Thymus (tissue), 11 donors: ENCODE measurements at regions not wholly inside any gene's neighbourhood (a gene's known extent, or its start where the extent isn't known, plus 50 kb on each side); places are given as distances from the start of the nearest gene placed in this dataset.

Source experiments
- DNase-seq, 9 donors: peaks; one replicate each; pipeline ENCODE4 v3.0.0-alpha.2; 2013; ENCODE audit warnings: low spot score in 9 of 9, low read depth in 6 of 9, missing footprints in 1 of 9
- H3K27ac ChIP-seq, 2 donors: one replicate each; pipeline ENCODE4 v1.5.1; 2013; ENCODE audit warnings: control low read depth in 1 of 2, low read depth in 1 of 2, low read length in 1 of 2, mild to moderate bottlenecking in 1 of 2, moderate library complexity in 1 of 2
- H3K27me3 ChIP-seq, 2 donors: one replicate each; pipeline ENCODE4 v1.5.1; 2013; ENCODE audit warnings: low read length in 1 of 2; ENCODE audit not compliant: control insufficient read depth in 2 of 2, insufficient read depth in 1 of 2
- H3K36me3 ChIP-seq, 2 donors: one replicate each; pipeline ENCODE4 v1.5.1; 2013; ENCODE audit warnings: low read length in 1 of 2, mild to moderate bottlenecking in 1 of 2, moderate library complexity in 1 of 2; ENCODE audit not compliant: control insufficient read depth in 2 of 2, insufficient read depth in 2 of 2
- H3K4me1 ChIP-seq, 2 donors: one replicate each; pipeline ENCODE4 v1.5.1; 2013; ENCODE audit warnings: low read length in 2 of 2; ENCODE audit not compliant: control insufficient read depth in 2 of 2, insufficient read depth in 2 of 2
- H3K4me3 ChIP-seq, 2 donors: one replicate each; pipeline ENCODE4 v1.5.1; 2013; ENCODE audit warnings: low read length in 2 of 2, control low read depth in 1 of 2, mild to moderate bottlenecking in 1 of 2
- H3K9me3 ChIP-seq, 2 donors: one replicate each; pipeline ENCODE4 v1.5.1; 2013; ENCODE audit warnings: low read length in 1 of 2, mild to moderate bottlenecking in 1 of 2; ENCODE audit not compliant: control insufficient read depth in 2 of 2, insufficient read depth in 1 of 2
- WGBS: extraction: QIAGEN DNeasy Blood & Tissue Kit; methylation state at CpG from one replicate; pipeline ENCODE4 v1.1.7; 2013; 5-methylcytosine and 5-hydroxymethylcytosine counted together
- donor health status: healthy.

DNA sequence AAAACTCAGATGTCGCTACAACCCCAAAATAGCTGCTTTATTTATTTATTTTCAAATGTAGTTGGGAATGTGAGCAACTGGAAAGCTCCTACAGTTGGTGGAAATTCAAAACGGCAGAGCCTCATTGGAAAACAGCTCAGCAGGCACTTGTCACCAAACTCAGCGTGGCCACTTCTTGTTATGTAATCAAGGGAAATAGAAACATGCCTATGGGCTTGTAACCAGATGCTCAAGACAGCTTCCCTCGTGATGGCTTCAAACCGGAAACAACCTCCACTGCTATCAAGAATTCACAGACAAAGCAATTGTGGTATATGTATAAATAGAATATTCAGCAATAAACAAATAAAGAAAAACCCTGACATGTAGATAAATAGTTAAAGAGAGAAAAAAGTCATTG, 627.8 kb upstream of the SLC10A2 start:
- Histone ChIP-seq H3K27me3 (no peaks in the 10 kb centered on the region), H3K36me3 (no peaks in the 10 kb centered on the region), H3K9me3 (no peaks in the 10 kb centered on the region), H3K27ac (no peak overlapping the region), H3K4me1 (no peaks in the 10 kb centered on the region), H3K4me3 (no peak overlapping the region)
- no peak for DNase-seq
- WGBS = 53% methylated on average over 5 of the region's 5 CpGs

DNA sequence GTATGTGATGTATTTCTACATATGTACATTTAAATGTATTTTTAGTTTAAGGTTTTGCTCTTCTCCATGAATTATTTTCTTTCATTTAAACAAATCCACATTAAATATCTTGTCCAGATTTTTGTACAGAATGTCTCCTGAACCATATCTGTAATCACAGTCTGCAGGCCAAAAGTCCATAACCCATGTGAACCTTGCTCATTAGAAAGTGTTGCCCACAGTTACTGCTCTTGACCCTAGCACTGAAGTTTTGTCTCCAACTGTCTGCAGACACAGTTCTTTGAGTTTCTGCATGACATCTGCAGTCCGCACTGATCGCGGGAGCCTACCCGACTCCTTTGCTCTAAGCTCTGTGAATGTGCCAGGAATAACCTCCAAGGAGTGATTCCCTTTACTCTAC, 626.2 kb upstream of the SLC10A2 start:
- Histone ChIP-seq H3K27ac (no peak overlapping the region), H3K27me3 (no peaks in the 10 kb centered on the region), H3K4me3 (no peak overlapping the region), H3K9me3 (no peaks in the 10 kb centered on the region), H3K36me3 (no peaks in the 10 kb centered on the region), H3K4me1 (no peaks in the 10 kb centered on the region)
- WGBS = 96% methylated on average over 4 of the region's 4 CpGs
- DNase-seq = no peak

DNA sequence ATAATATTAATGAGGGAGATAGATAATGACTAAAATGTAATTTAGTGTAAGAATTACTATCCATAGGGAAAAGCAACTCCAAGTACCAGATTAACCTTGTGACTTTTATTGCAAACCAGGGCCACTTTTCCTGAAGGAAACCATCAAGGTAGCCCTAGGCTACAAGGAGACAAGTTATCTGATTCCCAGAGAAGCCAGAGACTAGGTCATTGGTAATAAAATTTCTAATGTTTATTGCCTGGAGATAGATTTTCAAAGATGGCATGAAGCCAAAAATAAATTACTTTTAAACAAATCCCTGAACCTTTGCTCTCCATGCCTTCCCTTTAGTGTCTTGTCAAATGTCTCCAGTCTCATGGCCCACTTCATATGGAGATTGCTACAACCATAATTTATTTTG, 610.1 kb upstream of the SLC10A2 start:
- Histone ChIP-seq H3K27me3 (no peaks in the 10 kb centered on the region), H3K9me3 (no peaks in the 10 kb centered on the region), H3K36me3 (no peaks in the 10 kb centered on the region), H3K4me1 (no peaks in the 10 kb centered on the region), H3K27ac (no peak overlapping the region), H3K4me3 (no peak overlapping the region)
- no peak for DNase-seq

DNA sequence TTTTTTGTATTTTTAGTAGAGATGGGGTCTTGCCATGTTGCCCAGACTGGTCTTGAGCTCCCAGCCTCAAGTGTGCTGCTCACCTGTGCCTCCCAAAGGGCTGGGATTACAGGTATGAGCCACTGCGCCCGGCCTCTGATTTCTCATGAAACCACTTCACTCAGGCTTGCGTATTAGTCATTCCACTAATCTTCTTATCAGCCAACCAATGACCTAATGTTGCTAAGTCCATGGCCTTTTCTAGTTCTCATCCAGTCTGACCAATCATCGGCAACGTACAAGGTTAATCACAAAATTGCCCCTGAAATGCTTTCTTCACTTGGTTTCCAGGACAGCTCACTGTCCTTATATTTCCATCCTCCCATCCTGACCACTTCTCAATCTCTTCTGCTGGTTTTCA, 605.3 kb upstream of the SLC10A2 start:
- Histone ChIP-seq H3K27ac (no peak overlapping the region), H3K4me1 (no peaks in the 10 kb centered on the region), H3K9me3 (no peaks in the 10 kb centered on the region), H3K27me3 (no peaks in the 10 kb centered on the region), H3K4me3 (no peak overlapping the region), H3K36me3 (no peaks in the 10 kb centered on the region)
- no peak for DNase-seq
- 97% methylated on average over 5 of the region's 5 CpGs for WGBS

GRCh38 chr13:103663996-103664395, 597.8 kb upstream of the SLC10A2 start:
- no peak for DNase-seq
- H3K36me3 ChIP-seq = no peaks in the 10 kb centered on the region
- WGBS = 93% methylated on average over 4 of the region's 4 CpGs
- no peaks in the 10 kb centered on the region for H3K4me1 ChIP-seq
- H3K27me3 ChIP-seq = no peaks in the 10 kb centered on the region
- H3K9me3 ChIP-seq = peaks cover 0 to 2% of the 10 kb centered on the region in 2 donors
- H3K27ac ChIP-seq = no peak overlapping the region
- H3K4me3 ChIP-seq = no peak overlapping the region

GRCh38 chr13:103656311-103656710, 590.1 kb upstream of the SLC10A2 start:
- no peak overlapping the region for H3K27ac ChIP-seq
- 92% methylated on average over 4 of the region's 4 CpGs for WGBS
- no peak overlapping the region for H3K4me3 ChIP-seq
- H3K36me3 ChIP-seq = no peaks in the 10 kb centered on the region
- no peaks in the 10 kb centered on the region for H3K9me3 ChIP-seq
- DNase-seq = no peak
- H3K27me3 ChIP-seq = no peaks in the 10 kb centered on the region
- H3K4me1 ChIP-seq = no peaks in the 10 kb centered on the region

DNA sequence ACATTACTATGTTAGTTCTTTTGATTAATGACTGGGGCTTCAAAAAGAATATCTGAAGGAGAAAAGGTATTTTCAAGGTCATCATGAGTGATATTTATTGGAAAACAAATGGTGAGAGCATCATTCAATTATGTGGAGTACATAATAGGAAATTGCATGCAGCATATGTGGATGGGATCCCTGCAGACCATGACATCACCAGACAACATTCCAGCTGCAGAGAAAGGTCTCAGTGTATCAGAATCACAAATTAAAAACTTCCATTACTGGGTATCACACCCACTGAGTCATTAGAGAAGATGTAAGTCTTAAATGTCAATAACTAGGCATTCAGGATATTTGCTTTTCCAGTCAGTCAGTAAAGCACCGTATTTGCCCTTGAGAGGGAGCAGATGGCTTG, 574.4 kb upstream of the SLC10A2 start:
- Histone ChIP-seq H3K9me3 (no peaks in the 10 kb centered on the region), H3K36me3 (no peaks in the 10 kb centered on the region), H3K27ac (no peak overlapping the region), H3K4me3 (no peak overlapping the region), H3K4me1 (no peaks in the 10 kb centered on the region), H3K27me3 (no peaks in the 10 kb centered on the region)
- no peak for DNase-seq
- 88% methylated on average over 1 of the region's 1 CpG for WGBS

DNA sequence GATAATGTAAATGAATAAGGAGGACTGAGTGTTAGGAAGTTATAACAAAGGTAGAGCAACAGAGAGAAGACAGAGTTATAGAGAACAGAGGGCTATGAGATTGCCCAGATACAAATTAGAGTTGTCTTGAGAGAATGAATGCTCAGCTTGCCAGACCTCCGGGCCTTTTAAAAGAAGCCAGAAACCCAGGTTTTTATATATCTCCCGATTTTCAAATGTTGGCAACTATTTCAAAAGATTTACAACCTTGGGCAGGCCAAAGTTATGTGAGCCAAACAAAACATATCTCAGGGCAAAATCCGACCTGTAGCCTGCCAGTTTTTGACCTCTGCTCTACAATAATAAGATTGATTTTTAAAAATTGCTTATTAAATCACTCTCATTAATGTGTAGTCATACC, 573.1 kb upstream of the SLC10A2 start:
- DNase-seq = no peak
- H3K9me3 ChIP-seq = no peaks in the 10 kb centered on the region
- 85% methylated on average over 3 of the region's 3 CpGs for WGBS
- no peak overlapping the region for H3K4me3 ChIP-seq
- H3K4me1 ChIP-seq = no peaks in the 10 kb centered on the region
- H3K27ac ChIP-seq = no peak overlapping the region
- H3K27me3 ChIP-seq = no peaks in the 10 kb centered on the region
- no peaks in the 10 kb centered on the region for H3K36me3 ChIP-seq

GRCh38 chr13:103638706-103639105, 572.5 kb upstream of the SLC10A2 start:
- no peaks in the 10 kb centered on the region for H3K4me1 ChIP-seq
- no peak overlapping the region for H3K4me3 ChIP-seq
- WGBS = 82% methylated on average over 2 of the region's 2 CpGs
- no peak for DNase-seq
- no peak overlapping the region for H3K27ac ChIP-seq
- H3K36me3 ChIP-seq = no peaks in the 10 kb centered on the region
- no peaks in the 10 kb centered on the region for H3K9me3 ChIP-seq
- no peaks in the 10 kb centered on the region for H3K27me3 ChIP-seq

DNA sequence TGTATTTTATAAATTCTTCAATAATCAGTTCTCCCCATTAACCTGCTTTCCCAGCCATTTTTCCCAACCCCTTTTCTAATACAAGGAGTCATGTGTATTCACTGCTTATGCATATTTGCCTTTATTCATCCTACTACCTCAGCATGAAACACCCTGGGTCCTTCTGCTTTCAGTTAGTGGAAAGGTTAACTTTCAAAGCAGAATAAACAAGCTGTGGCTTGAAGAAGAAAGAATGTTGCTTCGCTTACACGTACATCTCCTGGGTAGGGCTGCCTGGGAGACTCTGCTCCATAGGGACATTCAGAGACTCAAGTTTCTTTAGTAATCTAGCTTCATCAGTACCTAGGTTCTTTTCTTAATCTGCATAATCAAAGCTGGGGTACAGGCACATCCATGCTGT, 567.8 kb upstream of the SLC10A2 start:
- H3K36me3 ChIP-seq = no peaks in the 10 kb centered on the region
- H3K27ac ChIP-seq = no peak overlapping the region
- H3K9me3 ChIP-seq = no peaks in the 10 kb centered on the region
- H3K27me3 ChIP-seq = no peaks in the 10 kb centered on the region
- H3K4me1 ChIP-seq = no peaks in the 10 kb centered on the region
- 91% methylated on average over 2 of the region's 2 CpGs for WGBS
- no peak overlapping the region for H3K4me3 ChIP-seq
- DNase-seq = no peak
